Endothelial cell of umbilical vein (primary cell): ENCODE measurements at regions not wholly inside any gene's neighbourhood (a gene's known extent, or its start where the extent isn't known, plus 50 kb on each side); places are given as distances from the start of the nearest gene placed in this dataset.

Experiments used
- BruUV-seq: library from RNA; stranded (reverse); fragments of 400-500 nt; replicated peaks from 2 replicates; lab custom pipeline; 2021; lab: Mats Ljungman, UMichigan
- CTCF ChIA-PET: fragments of 300-600, 350-600 bp; sonication (Branson Sonifier 250); formaldehyde crosslinking; loops from one replicate; lab custom pipeline; 2021; ENCODE audit warnings: antibody characterized with exemption, inconsistent platforms; lab: Charles Lee
- POLR2A ChIA-PET: fragments of 300-600, 350-600 bp; sonication (Branson Sonifier 250); formaldehyde crosslinking; loops from one replicate; lab custom pipeline; 2021; ENCODE audit warnings: antibody characterized with exemption, inconsistent platforms; lab: Charles Lee
- DNase-seq: peaks from one replicate; pipeline ENCODE4 v3.0.0-alpha.2; 2011; ENCODE audit warnings: low read depth, low spot score
- FAIRE-seq: peaks from 2 replicates; lab custom pipeline; 2011; peaks lifted over from hg19 to GRCh38; lab: Jason Lieb, UNC
- H2AFZ ChIP-seq: 2 replicates; pipeline ENCODE4 v1.6.0; 2012; ENCODE audit warnings: low read depth, low read length, control low read depth, inconsistent platforms
- H3K27ac ChIP-seq: 2 replicates; pipeline ENCODE4 v1.5.1; 2011; ENCODE audit warnings: low read depth, mild to moderate bottlenecking, control low read depth, low read length, moderate library complexity; ENCODE audit not compliant: insufficient read depth
- H3K27me3 ChIP-seq, 2 experiments: 2 replicates each; pipeline versions ENCODE4 v1.6.0 to v1.6.1; 2011; ENCODE audit warnings: low read length in 2 of 2, mixed read lengths in 1 of 2; ENCODE audit not compliant: control insufficient read depth in 2 of 2, insufficient read depth in 2 of 2
- H3K36me3 ChIP-seq, 2 experiments: 2 replicates in 1 of 2; 3 replicates in 1 of 2; pipeline ENCODE4 v1.5.1; 2011; ENCODE audit warnings: low read length in 2 of 2, mild to moderate bottlenecking in 1 of 2, moderate library complexity in 1 of 2; ENCODE audit not compliant: control insufficient read depth in 2 of 2, insufficient read depth in 2 of 2; ENCODE audit errors: extremely low read depth in 1 of 2
- H3K4me1 ChIP-seq: 3 replicates; pipeline ENCODE4 v1.5.1; 2011; ENCODE audit warnings: mild to moderate bottlenecking, low read length; ENCODE audit not compliant: control insufficient read depth, insufficient read depth; ENCODE audit errors: extremely low read depth
- H3K4me2 ChIP-seq: 2 replicates; pipeline ENCODE4 v1.6.1; 2011; ENCODE audit warnings: low read length, control low read depth, mixed read lengths; ENCODE audit not compliant: insufficient read depth
- H3K4me3 ChIP-seq, 3 experiments: fragments of 200-600 bp in 1 of 3; sonication (generic), shearing (Covaris generic) in 1 of 3; replicated peaks in 1 of 3; 2 replicates each; pipeline ENCODE4 v1.5.1; 2011 to 2016; ENCODE audit warnings: control low read depth in 3 of 3, low read length in 3 of 3, mild to moderate bottlenecking in 2 of 3, inconsistent platforms in 1 of 3, low read depth in 1 of 3, moderate library complexity in 1 of 3; ENCODE audit not compliant: insufficient read depth in 1 of 3
- H3K79me2 ChIP-seq: 2 replicates; pipeline ENCODE4 v1.6.0; 2012; ENCODE audit warnings: low read length, inconsistent platforms; ENCODE audit not compliant: control insufficient read depth, insufficient read depth
- H3K9ac ChIP-seq: replicated peaks from 2 replicates; pipeline ENCODE3; 2011; ENCODE audit warnings: low read length, control low read depth; ENCODE audit not compliant: insufficient read depth; ENCODE audit errors: extremely low read depth
- H3K9me1 ChIP-seq: replicated peaks from 3 replicates; pipeline ENCODE4 v1.6.0; 2011; ENCODE audit warnings: mild to moderate bottlenecking, low read length; ENCODE audit not compliant: control insufficient read depth, insufficient read depth; ENCODE audit errors: extremely low read depth
- H3K9me3 ChIP-seq: replicated peaks from 2 replicates; pipeline ENCODE4 v1.5.1; 2012; ENCODE audit warnings: low read length, inconsistent platforms; ENCODE audit not compliant: control insufficient read depth, insufficient read depth
- H4K20me1 ChIP-seq: replicated peaks from 2 replicates; pipeline ENCODE3; 2011; ENCODE audit warnings: mild to moderate bottlenecking, low read length; ENCODE audit not compliant: control insufficient read depth, insufficient read depth; ENCODE audit errors: extremely low read depth
- EZH2 ChIP-seq: IDR thresholded peaks from 2 replicates; pipeline ENCODE4 v1.6.1; 2012; ENCODE audit warnings: borderline replicate concordance, low read depth, mild to moderate bottlenecking, moderate library complexity, low read length, inconsistent platforms; ENCODE audit not compliant: severe bottlenecking
- FOS ChIP-seq: IDR thresholded peaks from 2 replicates; pipeline ENCODE4 v1.6.1; 2011; ENCODE audit warnings: mild to moderate bottlenecking, low read length, moderate library complexity, borderline replicate concordance; ENCODE audit not compliant: insufficient read depth
- GATA2 ChIP-seq: IDR thresholded peaks from 2 replicates; pipeline ENCODE4 v1.7.0; 2011; ENCODE audit warnings: low read depth, mild to moderate bottlenecking, moderate library complexity, mixed read lengths, low read length; ENCODE audit not compliant: insufficient read length, insufficient read depth
- JUN ChIP-seq: IDR thresholded peaks from 2 replicates; pipeline ENCODE4 v1.6.1; 2011; ENCODE audit warnings: borderline replicate concordance, low read depth; ENCODE audit not compliant: insufficient read length, insufficient read depth
- MYC ChIP-seq: IDR thresholded peaks from one replicate; pipeline ENCODE4 v1.6.1; 2011; ENCODE audit warnings: mild to moderate bottlenecking, low read depth, low read length
- POLR2A ChIP-seq: IDR thresholded peaks from 2 replicates; pipeline ENCODE4 v1.6.1; 2012; ENCODE audit warnings: low read depth, mild to moderate bottlenecking, control low read depth, low read length
- POLR2AphosphoS5 ChIP-seq: IDR thresholded peaks from 2 replicates; pipeline ENCODE4 v1.6.1; 2012; ENCODE audit warnings: low read depth, mild to moderate bottlenecking, control low read depth, low read length, moderate library complexity; ENCODE audit not compliant: insufficient read depth
- dilution Hi-C: fragments of 300-500 bp; cut with MboI; formaldehyde crosslinking; loops from one replicate; pipeline ENCODE4 v1.15.0; 2019; ENCODE audit warnings: low sequenced_read_pairs; ENCODE audit not compliant: extremely low pct_ligation_motif_present
- intact Hi-C: fragments of 100-400 bp; cut with micrococcal nuclease; formaldehyde crosslinking; loops from one replicate; pipeline ENCODE4 v1.10.0; 2022
- TF ChIP-seq, protein P1 (sequence below), 2 donors: IDR thresholded peaks; 1 replicate in 1 of 2; 2 replicates in 1 of 2; pipeline ENCODE4 v1.5.1; 2011; ENCODE audit warnings: low read length in 2 of 2, mild to moderate bottlenecking in 2 of 2, moderate library complexity in 2 of 2, control low read depth in 1 of 2, inconsistent platforms in 1 of 2, low read depth in 1 of 2; ENCODE audit not compliant: insufficient read depth in 1 of 2; ENCODE audit errors: extremely low read depth in 1 of 2
- TF ChIP-seq, protein P2 (sequence below): IDR thresholded peaks from 2 replicates; pipeline ENCODE4 v1.6.1; 2011; ENCODE audit not compliant: insufficient read depth, insufficient read length

DNA sequence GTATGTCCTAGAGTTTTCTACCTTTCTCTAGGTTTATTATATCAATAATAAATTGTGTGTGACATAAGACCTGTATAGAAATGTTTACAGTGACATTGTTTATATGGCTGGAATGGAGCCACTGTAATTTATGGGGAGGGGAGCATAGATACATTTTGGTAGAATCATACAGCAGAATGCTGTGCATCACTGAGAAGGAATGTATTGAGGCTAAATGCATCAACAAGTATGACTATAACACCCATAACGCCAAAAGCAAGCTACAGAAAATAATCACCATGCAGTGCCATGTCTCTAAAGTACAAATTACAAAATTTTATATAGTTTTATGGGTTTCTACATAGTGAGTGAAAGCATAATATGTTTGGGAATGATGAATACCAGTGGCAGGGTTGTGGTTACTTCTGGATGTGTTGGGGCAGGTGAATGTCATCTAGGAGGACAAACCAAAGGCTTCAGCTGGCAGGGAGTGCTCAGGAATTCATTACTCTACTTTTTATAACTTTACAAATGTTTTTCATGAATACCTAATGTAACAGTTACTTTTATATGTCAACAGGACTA lies 226.0 kb upstream of the NETO1 start:
- Histone ChIP-seq H3K9me1 (no peaks in the 10 kb centered on the region), H3K9ac (no peak overlapping the region), H3K27ac (no peak overlapping the region), H3K79me2 (no peaks in the 10 kb centered on the region), H3K27me3 (no peaks in the 10 kb centered on the region), H3K4me1 (no peaks in the 10 kb centered on the region), H4K20me1 (no peaks in the 10 kb centered on the region), H2AFZ (no peak overlapping the region), H3K4me2 (no peak overlapping the region), H3K36me3 (no peaks in the 10 kb centered on the region), H3K9me3 (peaks cover 5% of the 10 kb centered on the region), H3K4me3 (no peak overlapping the region)
- TF ChIP-seq POLR2A (no peak), GATA2 (no peak), EZH2 (no peak)
- TF ChIP-seq, protein P1, sequence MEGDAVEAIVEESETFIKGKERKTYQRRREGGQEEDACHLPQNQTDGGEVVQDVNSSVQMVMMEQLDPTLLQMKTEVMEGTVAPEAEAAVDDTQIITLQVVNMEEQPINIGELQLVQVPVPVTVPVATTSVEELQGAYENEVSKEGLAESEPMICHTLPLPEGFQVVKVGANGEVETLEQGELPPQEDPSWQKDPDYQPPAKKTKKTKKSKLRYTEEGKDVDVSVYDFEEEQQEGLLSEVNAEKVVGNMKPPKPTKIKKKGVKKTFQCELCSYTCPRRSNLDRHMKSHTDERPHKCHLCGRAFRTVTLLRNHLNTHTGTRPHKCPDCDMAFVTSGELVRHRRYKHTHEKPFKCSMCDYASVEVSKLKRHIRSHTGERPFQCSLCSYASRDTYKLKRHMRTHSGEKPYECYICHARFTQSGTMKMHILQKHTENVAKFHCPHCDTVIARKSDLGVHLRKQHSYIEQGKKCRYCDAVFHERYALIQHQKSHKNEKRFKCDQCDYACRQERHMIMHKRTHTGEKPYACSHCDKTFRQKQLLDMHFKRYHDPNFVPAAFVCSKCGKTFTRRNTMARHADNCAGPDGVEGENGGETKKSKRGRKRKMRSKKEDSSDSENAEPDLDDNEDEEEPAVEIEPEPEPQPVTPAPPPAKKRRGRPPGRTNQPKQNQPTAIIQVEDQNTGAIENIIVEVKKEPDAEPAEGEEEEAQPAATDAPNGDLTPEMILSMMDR (IDR thresholded peaks at IDR 0.05; ENCODE audit: extremely low read depth in 1 of 2, insufficient read depth in 1 of 2, low read depth in 1 of 2, low read length in 2 of 2), result no peak
- TF ChIP-seq, protein P2, sequence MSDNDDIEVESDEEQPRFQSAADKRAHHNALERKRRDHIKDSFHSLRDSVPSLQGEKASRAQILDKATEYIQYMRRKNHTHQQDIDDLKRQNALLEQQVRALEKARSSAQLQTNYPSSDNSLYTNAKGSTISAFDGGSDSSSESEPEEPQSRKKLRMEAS, result no peak
- FAIRE-seq, result no peak
- ChIA-PET POLR2A (no interaction called here), CTCF (no interaction called here)
- no peak for DNase-seq
- dilution Hi-C loops, result no loop called here
- intact Hi-C loops, result no loop called here
- no TSS peak for BruUV-seq

DNA sequence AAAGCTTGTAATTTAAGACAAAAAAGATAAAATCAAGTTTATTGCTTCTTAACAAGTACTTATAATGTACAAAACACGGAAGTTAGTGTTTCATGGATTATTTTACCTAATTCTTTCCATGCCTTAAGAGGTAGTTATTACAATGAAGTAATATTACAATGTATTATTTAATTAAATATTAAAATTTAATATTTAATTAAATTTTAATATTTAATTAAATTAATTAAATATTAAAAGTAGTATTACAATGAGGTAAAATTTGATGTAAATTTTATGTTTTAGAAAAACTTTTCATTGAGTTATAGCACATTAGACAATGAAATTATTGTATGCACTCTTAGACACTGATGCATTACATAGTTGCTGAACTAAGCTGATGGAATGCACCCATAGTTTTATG lies 220.7 kb upstream of the NETO1 start:
- intact Hi-C loops, result no loop called here
- POLR2A ChIA-PET, result no interaction called here

More for the DNA sequence above, 220.7 kb upstream of the NETO1 start:
- Histone ChIP-seq H3K4me3 (no peak overlapping the region), H3K27me3 (no peaks in the 10 kb centered on the region), H3K79me2 (no peaks in the 10 kb centered on the region), H2AFZ (no peak overlapping the region), H3K4me2 (no peak overlapping the region), H3K9me1 (no peaks in the 10 kb centered on the region), H3K9ac (no peak overlapping the region), H4K20me1 (no peaks in the 10 kb centered on the region), H3K9me3 (peaks cover 5% of the 10 kb centered on the region), H3K36me3 (no peaks in the 10 kb centered on the region), H3K4me1 (no peaks in the 10 kb centered on the region), H3K27ac (no peak overlapping the region)
- CTCF ChIA-PET, result no interaction called here
- TF ChIP-seq GATA2 (no peak), POLR2AphosphoS5 (no peak), EZH2 (no peak), JUN (no peak), MYC (no peak), FOS (no peak), POLR2A (no peak)
- TF ChIP-seq, protein P2, result no peak
- TF ChIP-seq, protein P1 (IDR thresholded peaks at IDR 0.05; ENCODE audit: extremely low read depth in 1 of 2, insufficient read depth in 1 of 2, low read depth in 1 of 2, low read length in 2 of 2), result no peak
- BruUV-seq, result no TSS peak
- FAIRE-seq, result no peak
- dilution Hi-C loops, result no loop called here
- no peak for DNase-seq
